ENCODE measurements at regions not wholly inside any gene's neighbourhood (a gene's known extent, or its start where the extent isn't known, plus 50 kb on each side); places are given as distances from the start of the nearest gene placed in this dataset.

DNA sequence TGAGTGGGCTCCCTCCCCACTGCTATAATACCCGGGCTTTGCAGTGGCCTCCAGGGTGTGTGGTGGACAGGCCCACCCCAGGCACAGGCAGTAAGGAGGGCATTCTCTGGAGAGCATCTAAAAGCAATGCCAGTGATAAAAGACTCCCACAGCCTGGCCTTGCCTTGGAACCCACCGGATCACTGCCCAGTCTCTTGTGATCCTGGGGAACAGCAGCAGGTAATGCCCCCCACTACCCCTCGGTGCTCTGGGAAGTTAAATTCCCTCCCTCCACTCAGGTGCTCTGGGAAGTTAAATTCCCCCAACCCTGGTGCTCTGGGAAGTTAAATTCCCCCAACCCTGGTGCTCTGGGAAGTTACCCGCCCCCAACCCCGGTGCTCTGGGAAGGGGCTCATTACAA, 565.2 kb downstream of the TCERG1L start:
- Histone ChIP-seq H3K9me3 (no peaks in the 10 kb centered on the region), H3K27ac (no peak overlapping the region), H3K4me1 (no peaks in the 10 kb centered on the region), H3K36me3 (no peaks in the 10 kb centered on the region), H3K27me3 (peaks cover 0 to 48% of the 10 kb centered on the region in 2 donors), H3K4me3 (no peak overlapping the region)
- TF ChIP-seq, protein P1, sequence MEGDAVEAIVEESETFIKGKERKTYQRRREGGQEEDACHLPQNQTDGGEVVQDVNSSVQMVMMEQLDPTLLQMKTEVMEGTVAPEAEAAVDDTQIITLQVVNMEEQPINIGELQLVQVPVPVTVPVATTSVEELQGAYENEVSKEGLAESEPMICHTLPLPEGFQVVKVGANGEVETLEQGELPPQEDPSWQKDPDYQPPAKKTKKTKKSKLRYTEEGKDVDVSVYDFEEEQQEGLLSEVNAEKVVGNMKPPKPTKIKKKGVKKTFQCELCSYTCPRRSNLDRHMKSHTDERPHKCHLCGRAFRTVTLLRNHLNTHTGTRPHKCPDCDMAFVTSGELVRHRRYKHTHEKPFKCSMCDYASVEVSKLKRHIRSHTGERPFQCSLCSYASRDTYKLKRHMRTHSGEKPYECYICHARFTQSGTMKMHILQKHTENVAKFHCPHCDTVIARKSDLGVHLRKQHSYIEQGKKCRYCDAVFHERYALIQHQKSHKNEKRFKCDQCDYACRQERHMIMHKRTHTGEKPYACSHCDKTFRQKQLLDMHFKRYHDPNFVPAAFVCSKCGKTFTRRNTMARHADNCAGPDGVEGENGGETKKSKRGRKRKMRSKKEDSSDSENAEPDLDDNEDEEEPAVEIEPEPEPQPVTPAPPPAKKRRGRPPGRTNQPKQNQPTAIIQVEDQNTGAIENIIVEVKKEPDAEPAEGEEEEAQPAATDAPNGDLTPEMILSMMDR (IDR thresholded peaks at IDR 0.05), result no peak
- no peak for TF ChIP-seq POLR2AphosphoS5 (IDR thresholded peaks at IDR 0.05)
- TF ChIP-seq POLR2A (IDR thresholded peaks at IDR 0.05), result no peak
- no peak for DNase-seq (ENCODE audit: low spot score in 2 of 2)
- intact Hi-C loops (cut with DNase I; ENCODE audit: low total_unique reads), result no loop called here

DNA sequence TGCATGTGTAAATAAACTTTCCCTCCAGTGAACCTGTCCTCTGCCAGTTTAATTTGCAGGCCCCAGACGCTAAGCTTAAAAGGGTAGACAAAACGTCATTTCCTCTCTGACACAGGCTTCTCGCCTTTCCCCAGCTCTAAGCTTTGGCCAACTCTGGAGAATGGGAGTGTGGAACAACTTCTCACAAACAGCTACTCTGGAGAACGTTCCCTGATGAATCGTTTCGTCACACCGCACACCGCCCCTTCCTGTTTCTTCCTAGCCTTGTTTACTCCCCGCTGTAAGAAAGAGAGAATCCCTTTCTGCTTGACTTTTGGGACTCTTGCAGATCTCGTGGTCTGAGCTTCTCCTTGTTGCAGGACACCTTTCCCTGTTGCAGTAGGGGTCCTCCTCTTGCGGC, 564.2 kb downstream of the TCERG1L start:
- H3K4me3 ChIP-seq, result no peak overlapping the region
- no peaks in the 10 kb centered on the region for H3K36me3 ChIP-seq
- intact Hi-C loops (cut with DNase I; ENCODE audit: low total_unique reads), result no loop called here
- H3K4me1 ChIP-seq, result no peaks in the 10 kb centered on the region
- TF ChIP-seq POLR2AphosphoS5 (IDR thresholded peaks at IDR 0.05) (no peak), POLR2A (IDR thresholded peaks at IDR 0.05) (no peak)
- TF ChIP-seq, protein P1 (IDR thresholded peaks at IDR 0.05), result no peak
- DNase-seq (ENCODE audit: low spot score in 2 of 2), result peak in 1 of 2 donors; percentile 20
- peaks cover 0 to under 1% of the 10 kb centered on the region in 2 donors for H3K9me3 ChIP-seq
- H3K27me3 ChIP-seq, result peaks cover 0 to 51% of the 10 kb centered on the region in 2 donors
- H3K27ac ChIP-seq, result no peak overlapping the region

DNA sequence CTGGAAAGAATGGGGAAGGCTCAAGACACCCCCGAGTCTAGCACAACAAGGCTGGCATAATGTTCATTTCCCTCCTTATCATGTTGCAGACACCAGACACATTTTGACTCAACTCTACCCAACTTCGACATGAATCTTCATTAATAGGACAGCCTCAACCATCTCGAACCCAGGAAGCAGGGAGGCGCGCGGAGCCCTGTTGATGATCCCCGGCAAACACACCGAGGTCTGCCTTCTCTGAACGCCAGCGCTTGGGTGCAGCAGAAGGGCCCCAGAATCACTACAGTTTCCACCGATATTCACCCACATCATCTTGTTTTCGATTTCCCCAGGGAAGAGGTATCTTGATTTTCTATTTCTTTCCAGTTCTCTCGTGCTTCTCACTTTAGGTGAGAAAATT, 563.6 kb downstream of the TCERG1L start:
- Histone ChIP-seq H3K9me3 (peaks cover 0 to 3% of the 10 kb centered on the region in 2 donors), H3K4me1 (no peaks in the 10 kb centered on the region), H3K4me3 (no peak overlapping the region), H3K27me3 (peaks cover 0 to 55% of the 10 kb centered on the region in 2 donors), H3K27ac (no peak overlapping the region), H3K36me3 (no peaks in the 10 kb centered on the region)
- peak in 1 of 2 donors; percentile 27 for DNase-seq (ENCODE audit: low spot score in 2 of 2)
- intact Hi-C loops (cut with DNase I; ENCODE audit: low total_unique reads), result no loop called here
- TF ChIP-seq POLR2A (IDR thresholded peaks at IDR 0.05) (no peak), POLR2AphosphoS5 (IDR thresholded peaks at IDR 0.05) (no peak)
- TF ChIP-seq, protein P1 (IDR thresholded peaks at IDR 0.05), result no peak

DNA sequence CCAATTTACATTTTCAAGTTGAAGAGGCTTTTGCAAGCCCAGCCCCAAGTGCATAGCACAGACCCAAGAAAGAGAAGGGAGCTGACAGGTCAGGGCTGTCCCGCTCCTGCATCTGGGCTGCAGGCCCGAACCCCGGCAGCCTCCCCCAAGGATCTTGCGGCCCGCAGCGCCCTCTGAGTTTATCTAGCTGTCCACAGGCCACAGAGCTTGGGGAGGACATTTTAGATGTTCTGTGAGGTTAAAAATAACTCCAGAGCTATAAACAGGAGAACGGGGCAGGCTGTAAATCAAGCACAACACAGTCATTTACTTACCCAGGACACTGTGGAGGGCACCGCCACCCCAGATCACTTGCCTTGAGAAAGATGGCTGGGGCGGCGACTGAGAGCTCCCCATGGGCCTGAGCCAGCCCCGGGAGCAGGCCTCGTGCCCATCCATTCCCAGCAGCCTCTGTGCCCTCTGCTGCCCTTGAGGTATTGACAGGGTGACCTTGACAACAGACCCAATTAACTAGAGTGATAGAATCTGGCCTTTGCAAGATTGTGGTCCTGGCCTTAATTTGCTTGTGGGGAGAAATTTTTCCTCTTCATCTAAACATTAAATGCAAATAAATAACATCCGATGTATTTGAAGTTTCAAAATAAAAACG, 563.0 kb downstream of the TCERG1L start:
- intact Hi-C loops (cut with DNase I; ENCODE audit: low total_unique reads), result no loop called here
- no peak for TF ChIP-seq POLR2A (IDR thresholded peaks at IDR 0.05)
- no peak for TF ChIP-seq POLR2AphosphoS5 (IDR thresholded peaks at IDR 0.05)
- TF ChIP-seq, protein P1 (IDR thresholded peaks at IDR 0.05), result no peak
- Histone ChIP-seq H3K27ac (no peak overlapping the region), H3K36me3 (no peaks in the 10 kb centered on the region), H3K27me3 (peaks cover 0 to 49% of the 10 kb centered on the region in 2 donors), H3K4me1 (no peaks in the 10 kb centered on the region), H3K4me3 (no peak overlapping the region), H3K9me3 (peaks cover 0 to 3% of the 10 kb centered on the region in 2 donors)
- peak in 1 of 2 donors; percentile 33 for DNase-seq (ENCODE audit: low spot score in 2 of 2)

DNA sequence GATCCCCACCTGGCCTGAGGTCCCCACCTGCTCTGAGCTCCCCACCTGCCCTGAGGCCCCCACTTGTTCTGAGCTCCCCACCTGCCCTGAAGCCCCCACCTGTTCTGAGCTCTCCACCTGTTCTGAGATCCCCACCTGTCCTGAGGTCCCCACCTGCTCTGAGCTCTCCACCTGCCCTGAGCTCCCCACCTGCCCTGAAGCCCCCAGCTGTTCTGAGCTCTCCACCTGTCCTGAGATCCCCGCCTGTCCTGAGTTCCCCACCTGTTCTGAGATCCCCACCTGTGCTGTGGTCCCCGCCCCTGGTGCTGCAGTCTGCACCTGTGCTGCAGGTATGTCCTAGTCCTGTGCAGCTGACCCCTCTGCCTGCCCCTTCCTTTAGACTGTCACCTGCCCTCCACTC, 561.6 kb downstream of the TCERG1L start:
- DNase-seq (ENCODE audit: low spot score in 2 of 2), result peak in 1 of 2 donors; percentile 28

More for the DNA sequence above, 561.6 kb downstream of the TCERG1L start:
- intact Hi-C loops (cut with DNase I; ENCODE audit: low total_unique reads), result no loop called here
- Histone ChIP-seq H3K27me3 (peaks cover 0 to 40% of the 10 kb centered on the region in 2 donors), H3K36me3 (no peaks in the 10 kb centered on the region), H3K27ac (no peak overlapping the region), H3K9me3 (peaks cover 3 to 9% of the 10 kb centered on the region in 2 donors), H3K4me1 (no peaks in the 10 kb centered on the region), H3K4me3 (no peak overlapping the region)
- TF ChIP-seq POLR2A (IDR thresholded peaks at IDR 0.05) (no peak), POLR2AphosphoS5 (IDR thresholded peaks at IDR 0.05) (no peak)
- TF ChIP-seq, protein P1 (IDR thresholded peaks at IDR 0.05), result no peak
